Choroid plexus epithelial cell (primary cell): ENCODE measurements at regions not wholly inside any gene's neighbourhood (a gene's known extent, or its start where the extent isn't known, plus 50 kb on each side); places are given as distances from the start of the nearest gene placed in this dataset.

ENCODE experiments used
- DNase-seq: peaks from one replicate; pipeline ENCODE4 v3.0.0-alpha.2; 2010; ENCODE audit warnings: low read depth
- H3K4me3 ChIP-seq: 2 replicates; pipeline ENCODE4 v1.5.1; 2011; ENCODE audit warnings: low read depth, mild to moderate bottlenecking, control low read depth, low read length, moderate library complexity
- CTCF ChIP-seq: conservative IDR thresholded peaks from 2 replicates; pipeline ENCODE4 v1.5.1; 2011; ENCODE audit warnings: low read depth, mild to moderate bottlenecking, control low read depth, inconsistent platforms, low read length, moderate library complexity

- DNase-seq = no peak
- TF ChIP-seq CTCF = no peak
- no peak overlapping the region for H3K4me3 ChIP-seq
Measured at GRCh38 chr10:2957785-2958184, 109.6 kb upstream of the PFKP start.

- no peak for TF ChIP-seq CTCF
- H3K4me3 ChIP-seq = no peak overlapping the region
- DNase-seq = no peak
Measured at GRCh38 chr10:2955064-2955463, 112.3 kb upstream of the PFKP start.

GRCh38 chr10:2953495-2953894 is 113.9 kb upstream of the PFKP start:
- H3K4me3 ChIP-seq = no peak overlapping the region
- no peak for DNase-seq
- TF ChIP-seq CTCF = no peak

- no peak for TF ChIP-seq CTCF
- DNase-seq = no peak
- no peak overlapping the region for H3K4me3 ChIP-seq
Measured at GRCh38 chr10:2951235-2951835, 116.0 kb upstream of the PFKP start.

- no peak for TF ChIP-seq CTCF
- DNase-seq = no peak
- no peak overlapping the region for H3K4me3 ChIP-seq
Measured at GRCh38 chr10:2950546-2950945, 116.8 kb upstream of the PFKP start.

- no peak for DNase-seq
- no peak overlapping the region for H3K4me3 ChIP-seq
Measured at GRCh38 chr10:2949948-2950354, 117.4 kb upstream of the PFKP start.

More at GRCh38 chr10:2949948-2950354, 117.4 kb upstream of the PFKP start:
- no peak for TF ChIP-seq CTCF
